ENCODE measurements at regions not wholly inside any gene's neighbourhood (a gene's known extent, or its start where the extent isn't known, plus 50 kb on each side); places are given as distances from the start of the nearest gene placed in this dataset.
"Not testable (repeated sequence)": the region's sequence is repeated elsewhere in the genome, so short reads cannot be mapped to it uniquely, and the experiment has no call there.

DNA sequence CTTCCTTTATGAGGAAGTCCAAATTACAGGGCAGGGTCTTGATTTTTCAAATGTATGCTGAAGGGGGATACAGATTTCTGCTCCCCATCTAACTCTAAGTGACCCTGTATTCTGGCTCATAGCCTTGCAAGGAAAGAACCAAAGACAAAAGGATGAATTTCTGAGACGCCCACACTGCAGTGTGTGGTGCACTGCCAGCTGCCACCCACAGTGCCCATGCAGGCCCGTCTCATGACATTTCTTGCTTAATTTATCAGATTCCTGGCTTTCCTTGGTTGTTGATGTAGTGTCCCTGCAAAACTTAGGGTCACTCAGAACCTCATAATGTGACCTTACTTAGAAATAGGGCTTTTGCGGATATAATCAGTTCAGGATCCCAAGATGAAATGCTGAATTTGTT is 68.0 kb downstream of the CBLN4 start:
- DNase-seq (ENCODE audit: low spot score) = no peak

DNA sequence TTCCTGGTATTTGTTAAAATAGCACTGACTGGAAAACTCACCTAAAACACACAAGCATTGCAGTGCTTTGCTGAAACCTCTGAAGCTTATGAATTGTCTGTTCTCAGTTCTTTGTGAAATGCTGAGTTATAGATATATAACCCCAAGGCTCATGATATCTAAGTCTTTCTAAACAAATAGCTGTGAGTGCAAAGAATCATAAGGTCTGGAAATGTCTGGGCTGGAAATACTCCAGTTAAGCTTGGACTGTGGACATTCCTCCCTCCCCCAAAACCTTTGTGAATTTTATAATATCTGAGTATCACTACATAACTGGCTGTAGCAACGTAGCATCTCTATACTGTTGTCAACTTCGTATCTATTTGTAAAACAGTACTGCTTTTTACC is 69.1 kb downstream of the CBLN4 start:
- DNase-seq (ENCODE audit: low spot score) = no peak

DNA sequence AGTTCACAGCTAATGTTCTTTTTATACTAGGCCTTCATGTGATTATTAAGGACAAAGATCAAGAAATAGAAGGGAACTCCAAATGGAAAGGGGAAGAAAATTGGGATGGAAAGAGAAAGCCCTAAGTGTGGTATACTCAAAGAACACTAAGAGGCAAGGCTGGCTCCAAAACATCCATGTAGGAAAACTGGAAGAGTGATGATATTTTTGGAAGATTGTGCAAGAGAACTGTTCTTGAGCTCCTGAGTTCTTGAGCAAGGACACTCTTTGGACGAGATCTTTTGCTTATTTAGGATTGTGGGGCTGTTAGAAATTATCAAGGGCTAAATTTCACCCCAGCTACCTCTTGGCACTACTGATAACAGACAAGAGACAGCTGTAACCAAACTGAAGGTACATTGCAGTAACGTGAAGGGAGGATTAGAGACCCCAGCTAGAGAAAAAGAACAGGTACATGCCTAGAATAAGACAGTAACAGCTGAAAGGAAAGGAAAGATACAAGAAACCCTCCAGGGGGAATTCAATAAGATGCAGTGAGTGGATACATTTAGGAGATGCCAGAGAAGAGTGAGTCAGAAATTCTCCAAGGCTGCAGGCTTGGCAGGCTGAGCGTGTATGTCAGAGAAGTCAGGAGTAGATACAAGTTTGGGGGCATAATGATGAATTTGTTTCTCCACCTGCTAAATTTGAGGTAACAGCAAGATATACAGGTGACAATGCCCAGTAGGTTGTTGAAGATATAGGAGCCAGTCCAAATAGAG is 69.7 kb downstream of the CBLN4 start:
- DNase-seq (ENCODE audit: low spot score) = no peak

DNA sequence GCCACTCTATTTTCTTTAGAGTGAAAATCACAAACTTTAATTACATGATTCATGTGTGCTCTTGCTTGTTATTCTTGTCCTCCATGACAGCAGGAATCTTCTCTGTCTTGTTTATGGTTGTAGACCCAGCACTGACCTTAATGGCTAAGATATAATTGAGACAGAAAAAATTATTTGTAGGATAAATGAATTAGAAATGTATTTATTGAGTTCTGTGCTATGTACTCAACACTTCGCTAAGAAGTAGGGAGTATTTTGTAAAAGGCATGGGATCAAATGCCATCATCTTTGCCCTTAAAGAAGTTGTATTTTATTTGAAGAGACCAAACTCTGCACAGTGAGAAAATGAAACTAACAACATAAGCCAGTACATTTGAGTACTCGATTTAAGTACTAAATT is 71.2 kb downstream of the CBLN4 start:
- DNase-seq (ENCODE audit: low spot score) = no peak

DNA sequence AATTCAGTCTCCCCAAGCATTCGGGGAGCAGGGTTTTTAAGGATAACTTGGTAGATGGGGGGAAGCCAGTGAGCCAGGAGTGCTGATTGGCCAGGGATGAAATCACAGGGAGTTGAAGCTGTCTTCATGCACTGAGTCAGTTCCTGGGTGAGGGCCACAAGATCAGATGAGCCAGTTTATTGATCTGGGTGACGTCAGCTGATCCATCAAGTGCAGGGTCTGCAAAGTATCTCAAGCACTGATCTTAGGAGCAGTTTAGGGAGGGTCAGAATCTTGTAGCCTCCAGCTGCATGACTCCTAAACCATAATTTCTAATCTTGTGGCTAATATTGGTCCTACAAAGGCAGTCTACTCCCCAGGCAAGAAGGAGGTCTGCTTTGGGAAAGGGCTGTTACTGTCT is 74.4 kb downstream of the CBLN4 start:
- not testable (repeated sequence) for DNase-seq (ENCODE audit: low spot score)

DNA sequence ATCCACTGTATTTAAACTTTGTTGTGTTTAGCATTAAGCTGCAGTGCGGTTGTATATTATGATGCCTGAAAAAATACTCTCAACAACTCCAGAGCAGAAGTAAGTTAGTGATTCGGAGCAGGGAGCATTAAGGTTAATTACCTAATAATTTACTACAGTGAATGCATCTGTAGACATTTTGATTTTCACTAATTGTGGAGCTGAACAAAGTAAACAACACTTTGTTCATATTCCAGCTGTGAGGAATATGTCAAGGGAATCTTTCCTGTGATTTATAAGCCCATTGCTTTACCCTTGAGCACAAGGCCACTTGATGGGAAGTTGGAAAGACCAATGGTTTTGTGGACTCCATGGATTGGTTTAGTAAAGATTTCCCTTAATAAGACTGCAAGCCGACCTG is 77.1 kb downstream of the CBLN4 start:
- no peak for DNase-seq (ENCODE audit: low spot score)

DNA sequence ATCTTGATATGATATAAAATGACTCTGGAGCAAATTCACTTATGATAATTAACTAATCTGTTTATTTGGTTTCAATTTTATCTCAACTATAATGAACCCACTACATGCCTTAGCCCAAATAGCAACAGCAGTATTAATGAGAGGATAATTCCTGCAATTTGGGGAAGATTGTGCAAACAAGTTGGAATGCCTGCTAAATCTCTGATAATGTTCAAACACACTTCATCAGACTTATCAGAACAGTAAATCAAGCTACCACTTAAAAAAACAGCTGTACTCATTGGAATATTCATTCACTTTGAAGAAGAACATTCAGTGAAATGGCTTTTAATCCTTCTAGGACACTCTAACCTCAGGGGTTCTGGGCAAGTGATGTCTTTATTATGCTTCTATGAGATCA is 85.4 kb downstream of the CBLN4 start:
- no peak for DNase-seq (ENCODE audit: low spot score)

DNA sequence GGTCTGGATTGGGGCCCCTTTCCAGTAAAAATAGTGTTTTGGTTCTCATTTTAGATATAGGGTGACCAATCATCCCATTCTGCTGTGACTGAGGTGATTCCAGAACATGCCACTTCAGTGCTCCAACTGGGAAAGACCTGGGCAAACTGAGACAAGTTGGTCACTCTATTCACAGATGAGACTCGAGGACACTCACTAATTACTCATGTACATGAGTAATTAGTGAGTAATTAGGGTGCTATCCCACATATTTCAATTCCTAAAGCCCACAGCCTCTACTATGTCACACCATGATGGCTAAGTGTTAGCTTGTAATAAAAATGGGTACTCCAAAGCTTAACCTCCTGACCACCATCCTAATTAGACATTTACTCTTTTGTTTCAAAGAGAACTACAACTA is 86.0 kb downstream of the CBLN4 start:
- DNase-seq (ENCODE audit: low spot score) = no peak

DNA sequence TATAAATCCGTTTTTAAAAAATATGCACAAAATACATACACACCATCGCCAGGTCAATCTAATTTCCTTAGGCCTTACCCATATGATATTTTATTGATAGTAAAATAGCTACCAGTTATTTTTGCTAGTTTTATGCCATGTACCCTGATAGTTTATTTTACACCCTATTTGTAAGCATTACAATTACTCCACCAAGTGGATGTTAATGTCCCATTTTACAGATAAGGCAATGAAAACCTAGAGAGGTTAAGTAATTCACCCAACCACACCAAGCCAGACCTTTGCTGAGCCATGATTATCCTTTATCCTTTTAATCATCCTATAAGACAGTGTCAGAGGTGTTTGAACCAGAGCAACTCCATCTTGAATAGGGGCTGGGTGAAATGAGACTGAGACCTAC is 86.8 kb downstream of the CBLN4 start:
- DNase-seq (ENCODE audit: low spot score) = no peak

DNA sequence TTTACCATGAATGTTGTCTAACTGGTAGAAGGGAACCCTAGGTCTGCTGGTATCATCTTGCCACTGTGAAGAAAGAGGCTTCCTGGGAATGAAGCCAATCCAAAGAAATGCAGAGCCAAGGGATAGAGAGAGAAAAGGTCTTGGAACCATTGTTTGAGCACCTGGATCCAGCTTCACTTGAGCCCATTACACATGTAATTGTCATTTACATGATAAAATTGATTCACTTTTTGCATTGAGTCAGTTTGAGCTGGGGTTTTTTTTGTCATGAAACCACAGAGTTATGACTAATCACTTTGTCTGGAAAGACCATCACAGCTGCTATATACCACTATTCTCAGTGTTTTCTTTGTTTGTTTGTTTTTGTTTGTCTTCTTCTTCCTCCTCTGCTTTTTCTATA is 112.3 kb downstream of the CBLN4 start:
- DNase-seq (ENCODE audit: low spot score) = no peak

DNA sequence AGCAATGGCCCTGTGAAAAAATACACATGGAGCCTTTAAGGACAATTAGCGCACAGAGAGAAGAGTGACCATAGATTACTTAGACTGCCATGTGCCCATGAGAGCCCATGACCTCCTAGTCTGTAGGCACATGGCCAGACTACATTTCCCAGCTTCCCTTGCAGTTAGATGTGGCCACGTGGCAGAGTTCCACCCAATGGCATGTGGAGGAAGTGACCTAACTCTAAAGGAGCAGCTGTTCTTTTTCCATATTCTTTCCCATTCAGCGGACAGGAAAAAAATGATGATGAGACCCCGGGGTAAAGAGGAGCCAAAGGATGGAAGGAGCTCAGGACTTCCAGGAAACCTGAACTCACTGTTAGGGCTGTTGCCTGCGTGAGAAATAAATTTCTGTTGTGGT is 116.6 kb downstream of the CBLN4 start:
- no peak for DNase-seq (ENCODE audit: low spot score)

DNA sequence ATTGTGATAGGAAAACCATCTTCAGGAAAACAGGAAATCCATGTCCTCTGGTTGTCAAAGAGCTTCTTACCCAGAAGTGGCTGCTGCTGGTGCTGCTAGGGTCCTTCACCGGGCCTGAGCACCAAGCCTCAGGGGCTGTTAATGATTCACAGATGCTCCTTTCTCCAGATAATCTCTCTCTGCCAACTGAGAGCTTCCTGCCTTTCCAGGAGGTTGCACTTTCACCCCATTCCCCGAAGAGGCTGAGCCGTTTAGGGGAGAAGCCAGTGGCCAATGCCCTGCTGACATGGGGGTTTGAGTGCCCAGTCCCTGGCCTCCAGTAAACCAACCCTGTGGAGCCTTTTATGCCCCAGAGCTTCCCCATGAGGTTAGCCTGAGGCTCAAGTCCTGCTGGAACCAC is 122.4 kb downstream of the CBLN4 start:
- DNase-seq (ENCODE audit: low spot score) = no peak

DNA sequence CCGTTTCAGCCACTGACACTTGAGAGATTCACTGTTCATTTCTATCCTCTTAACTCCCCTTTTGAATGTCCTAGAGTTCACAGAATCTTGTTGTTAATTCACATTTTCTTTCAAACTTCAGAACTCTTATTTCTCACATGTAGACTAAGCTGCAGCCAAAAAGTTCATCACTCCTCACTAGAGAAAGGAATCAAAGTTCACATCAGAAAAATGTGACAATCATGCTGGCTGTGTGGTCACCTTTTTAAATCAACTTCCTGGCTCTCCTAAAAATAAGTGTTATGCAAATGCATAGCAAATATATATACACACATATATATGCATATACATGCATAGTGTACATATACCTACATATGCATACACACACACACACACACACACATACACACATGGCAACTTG is 123.0 kb downstream of the CBLN4 start:
- no peak for DNase-seq (ENCODE audit: low spot score)

DNA sequence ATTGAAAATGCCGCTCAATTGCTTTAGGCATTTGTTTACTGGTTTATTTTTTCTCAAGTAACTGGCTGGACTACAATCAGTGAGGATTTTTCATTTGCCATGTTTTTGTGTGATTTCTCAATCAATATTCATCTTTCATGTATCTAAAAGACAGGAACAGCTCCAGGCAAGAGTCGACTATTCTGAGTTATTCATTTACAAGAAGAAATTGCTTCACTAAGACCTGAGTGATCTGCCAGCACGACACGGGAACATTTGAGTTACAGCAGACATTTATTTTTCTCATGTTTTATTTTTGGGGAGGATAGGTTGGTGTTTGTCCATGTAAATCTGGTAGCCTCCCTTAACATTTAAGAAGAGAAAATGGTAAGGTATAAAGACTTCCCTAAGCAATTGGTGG is 124.1 kb downstream of the CBLN4 start:
- DNase-seq (ENCODE audit: low spot score) = no peak

DNA sequence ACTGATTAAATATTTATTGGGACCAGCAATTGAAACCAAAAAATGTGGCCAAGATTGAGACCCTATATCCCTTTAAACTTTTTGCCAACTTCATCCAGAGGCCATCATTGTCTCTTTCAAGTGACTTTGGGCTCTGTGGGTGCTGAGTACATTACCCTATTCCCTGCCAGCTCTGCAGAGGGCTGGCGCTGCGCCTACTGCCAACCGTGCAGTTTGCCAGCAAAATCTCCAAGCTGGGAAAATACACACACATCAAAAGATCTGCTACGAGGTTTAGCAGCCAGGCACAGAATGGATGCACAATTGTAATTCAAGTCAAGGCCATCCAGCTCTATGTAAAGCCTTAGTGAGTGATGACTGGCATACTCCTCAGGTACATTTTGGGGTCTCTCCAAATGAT is 125.0 kb downstream of the CBLN4 start:
- DNase-seq (ENCODE audit: low spot score) = no peak

DNA sequence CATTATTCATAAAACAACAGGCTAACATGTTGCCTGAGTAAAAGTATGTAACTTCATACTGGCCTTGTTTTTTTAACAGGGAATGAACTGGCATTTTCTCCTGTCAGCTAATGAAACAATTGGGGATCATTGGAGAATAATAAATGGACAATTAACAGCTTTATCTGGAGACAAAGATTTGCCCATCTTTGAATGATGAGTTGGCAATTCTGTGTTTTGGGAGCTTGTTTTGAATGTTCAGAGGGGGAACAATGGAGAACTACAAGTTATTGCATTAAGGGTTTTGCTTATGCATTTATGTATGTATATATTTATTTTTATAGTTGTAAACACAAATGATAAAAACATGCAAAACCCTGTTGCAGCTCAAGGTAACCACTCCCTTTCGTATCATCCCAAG is 150.3 kb downstream of the CBLN4 start:
- no peak for DNase-seq (ENCODE audit: low spot score)

DNA sequence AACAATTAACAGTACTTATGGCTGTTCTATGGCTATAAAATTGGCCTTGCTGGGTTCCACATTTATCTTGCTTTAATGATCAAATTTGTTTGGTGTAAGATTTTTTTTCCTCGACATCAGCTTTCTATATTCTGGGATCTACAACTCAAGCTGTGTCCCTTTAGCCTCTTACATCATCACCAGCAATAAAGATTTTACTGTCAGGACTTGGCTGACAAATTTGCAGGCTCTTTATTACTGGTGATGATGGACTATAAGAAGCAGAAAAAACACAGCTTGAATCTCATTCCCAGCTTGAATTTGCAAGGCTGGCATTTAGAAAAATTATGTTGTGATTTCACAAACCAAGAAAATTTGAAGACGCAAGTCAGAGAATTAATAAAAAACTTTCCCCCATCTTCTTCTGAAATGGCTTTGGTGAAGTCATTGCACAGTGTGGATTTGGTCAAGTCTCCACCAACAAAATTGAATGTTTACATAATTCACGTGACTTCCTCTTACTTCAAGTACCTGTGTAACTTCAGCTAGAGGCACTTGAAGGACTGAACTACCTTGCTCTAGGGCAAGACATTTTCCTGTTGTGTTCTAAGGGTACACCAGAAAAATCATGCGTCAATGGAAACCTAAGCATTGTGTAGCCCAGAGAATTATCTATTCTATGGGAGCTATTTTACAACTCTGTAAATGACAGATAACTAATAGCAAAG is 175.0 kb downstream of the CBLN4 start:
- no peak for DNase-seq (ENCODE audit: low spot score)

DNA sequence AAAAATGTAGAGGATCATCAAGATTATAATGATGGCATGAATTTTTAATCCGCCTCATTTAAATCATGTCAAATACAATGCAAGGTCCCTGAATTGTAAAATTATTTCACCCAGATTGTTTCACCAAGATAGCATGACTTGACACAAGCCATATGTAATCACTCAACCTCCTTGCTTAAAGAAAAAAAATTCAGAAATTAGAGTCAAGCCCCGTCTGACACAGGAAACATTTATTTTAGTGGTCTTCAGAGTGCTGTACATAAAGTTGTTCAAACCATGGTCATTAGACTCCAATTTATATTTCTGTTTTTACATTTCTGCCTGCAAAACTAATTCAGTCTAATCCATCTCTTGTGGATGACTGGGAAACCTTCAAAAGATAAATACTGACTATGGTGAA is 200.2 kb downstream of the CBLN4 start:
- DNase-seq (ENCODE audit: low spot score) = no peak

DNA sequence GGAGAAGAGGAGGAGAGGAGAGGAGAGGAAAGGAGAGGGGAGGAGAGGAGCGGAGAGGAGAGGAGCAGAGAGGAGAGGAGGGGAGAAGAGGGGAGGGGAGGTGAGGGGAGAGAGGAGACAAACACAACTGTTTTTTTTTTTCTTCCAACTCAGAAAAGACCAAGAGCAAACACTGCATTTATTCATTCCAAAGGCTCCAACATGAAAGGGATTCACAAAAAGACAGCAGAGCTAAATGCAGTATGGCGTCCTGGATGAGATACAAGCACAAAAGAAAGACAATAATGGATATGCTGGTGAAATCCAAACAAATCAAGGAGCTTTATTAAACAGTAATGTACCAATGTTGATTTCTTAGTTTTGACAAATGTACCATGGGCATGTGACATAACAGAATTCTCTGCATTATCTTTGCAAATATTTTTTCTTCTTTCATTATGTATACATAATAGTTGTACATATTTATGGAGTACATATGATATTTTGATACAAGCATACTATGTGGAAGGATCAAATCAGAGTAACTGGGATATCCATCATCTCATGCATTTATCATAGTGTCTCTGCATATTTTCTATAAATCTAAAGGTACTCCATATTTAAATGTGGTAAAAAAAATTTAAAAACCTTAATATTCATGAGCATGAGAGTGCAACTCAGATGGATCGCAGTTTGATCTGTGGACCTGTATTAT is 204.6 kb downstream of the CBLN4 start:
- DNase-seq (ENCODE audit: low spot score) = no peak

DNA sequence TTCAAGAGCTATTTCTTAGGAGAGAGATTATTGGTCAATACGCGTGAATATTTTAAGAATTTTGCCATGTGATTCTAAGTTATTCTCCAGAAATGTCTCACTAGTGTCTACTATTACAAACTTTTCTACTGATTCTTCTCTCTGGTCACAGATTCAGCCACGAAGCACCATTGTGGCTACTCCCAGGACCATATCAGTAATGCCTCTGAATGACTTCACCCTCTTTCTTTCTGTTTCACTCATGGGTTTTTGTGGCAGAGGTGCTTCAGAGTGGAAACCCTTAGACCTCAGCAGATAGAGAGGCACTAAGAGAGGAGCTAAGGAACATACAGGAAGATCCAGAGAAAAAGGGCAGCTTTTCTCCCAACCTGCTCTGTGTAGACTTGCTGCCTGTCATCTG is 211.3 kb downstream of the CBLN4 start:
- DNase-seq (ENCODE audit: low spot score) = no peak

DNA sequence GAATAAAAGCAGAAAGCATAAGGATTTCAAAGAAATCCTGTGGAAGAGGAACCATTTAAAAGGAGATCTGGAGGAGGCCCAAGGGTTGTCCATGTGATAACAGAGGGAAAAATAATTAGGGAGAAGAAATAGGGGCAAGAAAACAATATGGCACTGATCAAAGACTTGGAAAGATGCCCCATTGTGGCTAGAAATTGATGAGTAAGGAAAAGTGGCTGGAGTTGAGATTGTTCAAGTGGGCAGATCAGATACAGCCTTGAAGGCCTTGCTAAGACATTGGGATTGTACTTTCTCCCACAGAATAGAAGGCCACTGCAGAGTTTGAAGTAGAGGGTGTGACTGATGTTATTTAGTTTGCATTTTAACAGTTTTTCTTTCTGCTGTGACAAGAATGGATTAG is 213.3 kb downstream of the CBLN4 start:
- DNase-seq (ENCODE audit: low spot score) = no peak

DNA sequence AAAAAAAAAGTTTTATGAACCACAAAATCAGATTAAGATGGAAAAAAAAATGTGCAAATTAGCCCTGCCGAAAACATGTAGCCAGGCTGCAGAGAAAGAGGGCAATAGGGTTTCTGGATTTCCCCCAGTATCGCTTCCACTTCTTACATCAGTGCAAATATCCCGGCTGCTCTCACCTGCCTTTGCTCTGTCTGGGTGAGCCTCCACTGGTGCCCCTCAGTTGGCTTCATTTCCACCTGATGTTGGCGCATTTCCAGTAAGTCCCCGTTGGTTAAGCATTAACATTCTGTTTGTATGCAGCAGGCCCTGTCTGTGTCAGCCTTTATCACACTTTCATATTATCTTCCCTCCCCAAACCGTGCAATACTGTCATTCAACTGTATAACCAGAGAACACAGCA is 215.1 kb downstream of the CBLN4 start:
- DNase-seq (ENCODE audit: low spot score) = no peak

DNA sequence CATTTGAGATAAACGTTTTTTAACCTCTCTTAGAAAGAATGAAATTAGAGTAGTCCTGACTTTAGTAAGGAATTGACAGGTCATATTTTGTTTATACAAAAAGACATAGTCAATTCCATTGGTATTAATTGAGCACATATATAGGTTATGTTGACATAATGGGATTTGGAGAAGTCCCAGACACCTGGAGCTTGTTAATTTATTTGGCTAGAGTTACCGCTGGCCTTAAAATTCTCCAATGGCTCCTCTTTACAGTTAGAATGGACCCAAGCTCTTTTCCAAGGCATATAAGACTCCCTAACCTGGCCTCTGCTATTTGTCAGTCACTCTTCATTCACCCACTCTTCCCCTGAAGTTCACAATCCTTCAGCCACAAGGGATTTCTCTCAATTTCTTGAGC is 221.3 kb downstream of the CBLN4 start:
- DNase-seq (ENCODE audit: low spot score) = no peak

DNA sequence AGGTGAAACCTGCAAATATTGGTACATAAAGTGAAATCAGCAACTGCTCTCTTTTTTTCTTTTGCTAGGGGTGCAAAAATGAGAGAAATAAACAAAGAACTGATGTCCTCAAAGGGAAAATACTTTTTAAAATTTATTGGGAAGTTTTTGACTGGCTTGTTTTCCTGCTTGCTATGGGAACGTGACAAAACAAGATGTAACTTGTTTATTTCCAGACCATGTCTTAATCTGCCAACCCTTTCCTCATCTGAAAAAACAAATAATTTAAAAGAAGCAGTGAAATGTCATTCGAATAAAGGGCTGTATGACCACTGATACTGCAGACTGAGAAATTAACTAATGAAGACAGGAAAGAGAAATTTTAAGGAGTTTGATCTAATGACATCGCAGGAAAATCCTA is 221.9 kb downstream of the CBLN4 start:
- DNase-seq (ENCODE audit: low spot score) = no peak
